Caco-2 (cell line): ENCODE measurements at regions not wholly inside any gene's neighbourhood (a gene's known extent, or its start where the extent isn't known, plus 50 kb on each side); places are given as distances from the start of the nearest gene placed in this dataset.

Experiments
- BruUV-seq: library from RNA; stranded (reverse); fragments of 400-500 nt; replicated peaks from 2 replicates; lab custom pipeline; 2021; lab: Mats Ljungman, UMichigan
- CTCF ChIA-PET: fragments of 300-600 bp; sonication (Branson Sonifier 250); formaldehyde crosslinking; loops from one replicate; lab custom pipeline; 2022; ENCODE audit warnings: antibody characterized with exemption; lab: Charles Lee
- POLR2A ChIA-PET: fragments of 300-600 bp; sonication (Branson Sonifier 250); formaldehyde crosslinking; loops from one replicate; lab custom pipeline; 2022; ENCODE audit warnings: antibody characterized with exemption; lab: Charles Lee
- DNase-seq, 2 experiments: peaks; one replicate each; pipeline versions ENCODE4 v3.0.0 to v3.0.0-alpha.2; 2020 to 2022
- H3K27me3 ChIP-seq: replicated peaks from 2 replicates; pipeline ENCODE4 v1.6.0; 2011; ENCODE audit warnings: low read length; ENCODE audit not compliant: control insufficient read depth, insufficient read depth
- H3K36me3 ChIP-seq: 2 replicates; pipeline ENCODE4 v1.5.1; 2011; ENCODE audit warnings: low read length; ENCODE audit not compliant: control insufficient read depth, insufficient read depth
- H3K4me1 ChIP-seq: fragments of 250-450 bp; sonication (Bioruptor Pico); 2 replicates; pipeline ENCODE4 v1.5.1; 2020; ENCODE audit warnings: mild to moderate bottlenecking
- H3K4me3 ChIP-seq: 2 replicates; pipeline ENCODE4 v1.5.1; 2011; ENCODE audit warnings: low read depth, mild to moderate bottlenecking, control low read depth, low read length
- H3K9me3 ChIP-seq: fragments of 250-450 bp; sonication (Bioruptor Pico); 2 replicates; pipeline ENCODE4 v1.5.1; 2020; ENCODE audit warnings: mild to moderate bottlenecking, moderate library complexity
- H3K27ac Mint-ChIP-seq: one replicate; pipeline ENCODE4 v1.8.0; 2022; ENCODE audit warnings: mixed read lengths; ENCODE audit not compliant: unreplicated experiment
- H3K27me3 Mint-ChIP-seq: one replicate; pipeline ENCODE4 v1.8.0; 2022; ENCODE audit warnings: mixed read lengths; ENCODE audit not compliant: insufficient read depth, unreplicated experiment
- H3K36me3 Mint-ChIP-seq: one replicate; pipeline ENCODE4 v1.8.0; 2022; ENCODE audit warnings: mild to moderate bottlenecking, mixed read lengths; ENCODE audit not compliant: insufficient read depth, unreplicated experiment
- H3K4me1 Mint-ChIP-seq: one replicate; pipeline ENCODE4 v1.8.0; 2022; ENCODE audit warnings: low read depth, mixed read lengths; ENCODE audit not compliant: unreplicated experiment
- H3K4me3 Mint-ChIP-seq: one replicate; pipeline ENCODE4 v1.8.0; 2022; ENCODE audit warnings: mild to moderate bottlenecking, moderate library complexity, mixed read lengths; ENCODE audit not compliant: unreplicated experiment
- H3K9me3 Mint-ChIP-seq: one replicate; pipeline ENCODE4 v1.8.0; 2022; ENCODE audit warnings: mixed read lengths; ENCODE audit not compliant: unreplicated experiment
- CTCF ChIP-seq, 2 experiments: fragments of 200-600 bp in 1 of 2; IDR thresholded peaks; 1 replicate in 1 of 2; 2 replicates in 1 of 2; pipeline versions ENCODE4 v1.5.1 to v1.8.0; 2011 to 2022; ENCODE audit warnings: antibody characterized with exemption in 1 of 2, control low read depth in 1 of 2, inconsistent platforms in 1 of 2, low read depth in 1 of 2, low read length in 1 of 2, mild to moderate bottlenecking in 1 of 2, moderate library complexity in 1 of 2; ENCODE audit not compliant: insufficient read depth in 1 of 2, severe bottlenecking in 1 of 2, unreplicated experiment in 1 of 2
- intact Hi-C: fragments of 100-400 bp; cut with micrococcal nuclease; formaldehyde crosslinking; loops from one replicate; pipeline ENCODE4 v1.10.0; 2022; ENCODE audit not compliant: unreplicated experiment

GRCh38 chr5:143742951-143743350 lies 69.0 kb upstream of the HMHB1 start:
- CTCF ChIA-PET, result no interaction called here
- H3K4me3 Mint-ChIP-seq, result no peak overlapping the region
- intact Hi-C loops, result no loop called here
- no peak overlapping the region for H3K4me3 ChIP-seq
- no peak for TF ChIP-seq CTCF (IDR thresholded peaks at IDR 0.05; ENCODE audit: insufficient read depth in 1 of 2, low read depth in 1 of 2, low read length in 1 of 2, severe bottlenecking in 1 of 2, unreplicated experiment in 1 of 2)
- H3K27ac Mint-ChIP-seq, result no peak overlapping the region
- no peaks in the 10 kb centered on the region for H3K27me3 ChIP-seq
- 0 out of 2 replicates have a peak, but pooled peaks cover 6% of the 10 kb centered on the region for H3K9me3 ChIP-seq
- DNase-seq, result no peak
- H3K4me1 Mint-ChIP-seq, result peaks cover 16% of the 10 kb centered on the region
- H3K36me3 Mint-ChIP-seq, result no peaks in the 10 kb centered on the region
- POLR2A ChIA-PET, result no interaction called here
- no peaks in the 10 kb centered on the region for H3K36me3 ChIP-seq
- no peaks in the 10 kb centered on the region for H3K27me3 Mint-ChIP-seq
- no TSS peak for BruUV-seq
- H3K4me1 ChIP-seq, result no peaks in the 10 kb centered on the region
- H3K9me3 Mint-ChIP-seq, result no peaks in the 10 kb centered on the region

- no peak for DNase-seq
- Mint-ChIP-seq H3K4me3 (no peak overlapping the region), H3K36me3 (no peaks in the 10 kb centered on the region), H3K27me3 (no peaks in the 10 kb centered on the region), H3K9me3 (no peaks in the 10 kb centered on the region), H3K27ac (no peak overlapping the region), H3K4me1 (peaks cover 16% of the 10 kb centered on the region)
- POLR2A ChIA-PET, result interaction anchor here (0.6 kb wide), 1 partner anchor 328 kb away, joined by 3 read pairs; no protein-coding TSS in a partner anchor
- no peak for TF ChIP-seq CTCF (IDR thresholded peaks at IDR 0.05; ENCODE audit: insufficient read depth in 1 of 2, low read depth in 1 of 2, low read length in 1 of 2, severe bottlenecking in 1 of 2, unreplicated experiment in 1 of 2)
- H3K27me3 ChIP-seq, result no peaks in the 10 kb centered on the region
- no peaks in the 10 kb centered on the region for H3K36me3 ChIP-seq
- H3K4me1 ChIP-seq, result no peaks in the 10 kb centered on the region
- H3K9me3 ChIP-seq, result 0 out of 2 replicates have a peak, but pooled peaks cover 6% of the 10 kb centered on the region
- intact Hi-C loops, result no loop called here
- no peak overlapping the region for H3K4me3 ChIP-seq
- no TSS peak for BruUV-seq
- CTCF ChIA-PET, result no interaction called here
Observed at GRCh38 chr5:143741421-143741820, 70.5 kb upstream of the HMHB1 start.

- Mint-ChIP-seq H3K36me3 (no peaks in the 10 kb centered on the region), H3K4me3 (no peak overlapping the region), H3K27me3 (no peaks in the 10 kb centered on the region), H3K4me1 (peaks cover 16% of the 10 kb centered on the region), H3K9me3 (no peaks in the 10 kb centered on the region), H3K27ac (no peak overlapping the region)
- Histone ChIP-seq H3K36me3 (no peaks in the 10 kb centered on the region), H3K27me3 (no peaks in the 10 kb centered on the region), H3K4me1 (no peaks in the 10 kb centered on the region), H3K9me3 (0 out of 2 replicates have a peak, but pooled peaks cover 6% of the 10 kb centered on the region), H3K4me3 (no peak overlapping the region)
- CTCF ChIA-PET, result no interaction called here
- intact Hi-C loops, result no loop called here
- no peak for TF ChIP-seq CTCF (IDR thresholded peaks at IDR 0.05; ENCODE audit: insufficient read depth in 1 of 2, low read depth in 1 of 2, low read length in 1 of 2, severe bottlenecking in 1 of 2, unreplicated experiment in 1 of 2)
- POLR2A ChIA-PET, result interaction anchor here (0.6 kb wide), 1 partner anchor 327 kb away, joined by 3 read pairs; no protein-coding TSS in a partner anchor
- no peak for DNase-seq
- BruUV-seq, result no TSS peak
Observed at GRCh38 chr5:143740956-143741355, 71.0 kb upstream of the HMHB1 start.
